HEK293 (cell line): ENCODE measurements at regions not wholly inside any gene's neighbourhood (a gene's known extent, or its start where the extent isn't known, plus 50 kb on each side); places are given as distances from the start of the nearest gene placed in this dataset.

Experiments used
- CTCF ChIA-PET: fragments of 350-600 bp; formaldehyde crosslinking; extraction: SDS; loops from one replicate; lab custom pipeline; 2021; ENCODE audit warnings: antibody characterized with exemption; lab: Yijun Ruan, JAX
- POLR2A ChIA-PET: fragments of 300-600 bp; formaldehyde crosslinking; extraction: SDS; loops from one replicate; lab custom pipeline; 2020; ENCODE audit warnings: antibody characterized with exemption, inconsistent platforms; lab: Yijun Ruan, JAX
- H3K27ac ChIP-seq: fragments of 200-500 bp; sonication (Bioruptor generic); 2 replicates; pipeline ENCODE4 v1.5.1; 2014; ENCODE audit warnings: low read depth, low read length, control low read depth, inconsistent platforms; ENCODE audit errors: extremely low read depth
- H3K36me3 ChIP-seq, 2 experiments: fragments of 200-500 bp in 1 of 2; sonication (Bioruptor generic) in 1 of 2; 1 replicate in 1 of 2; 2 replicates in 1 of 2; pipeline ENCODE4 v1.5.1; 2014 to 2017; ENCODE audit warnings: inconsistent platforms in 2 of 2, low read length in 2 of 2; ENCODE audit not compliant: control insufficient read depth in 2 of 2, insufficient read depth in 1 of 2
- H3K4me1 ChIP-seq: fragments of 200-500 bp; sonication (Bioruptor generic); 2 replicates; pipeline ENCODE4 v1.5.1; 2014; ENCODE audit warnings: mild to moderate bottlenecking, low read length, inconsistent platforms; ENCODE audit not compliant: control insufficient read depth, insufficient read depth
- H3K4me3 ChIP-seq: 2 replicates; pipeline ENCODE4 v1.5.1; 2011; ENCODE audit warnings: low read depth, mild to moderate bottlenecking, control low read depth, low read length, moderate library complexity
- H3K9me3 ChIP-seq: fragments of 200-500 bp; sonication (Bioruptor generic); 2 replicates; pipeline ENCODE4 v1.5.1; 2014; ENCODE audit warnings: low read depth, low read length, inconsistent platforms; ENCODE audit not compliant: control insufficient read depth, insufficient read depth
- BCL11B ChIP-seq: fragments of 450-650 bp; formaldehyde crosslinking; IDR thresholded peaks from 2 replicates; pipeline ENCODE4 v1.5.1; 2016; ENCODE audit warnings: low read depth, missing biosample characterization, missing genetic modification characterization
- EGR2 ChIP-seq: fragments of 450-650 bp; formaldehyde crosslinking; IDR thresholded peaks from 2 replicates; pipeline ENCODE4 v1.5.1; 2016; ENCODE audit warnings: low read depth, missing biosample characterization, missing genetic modification characterization
- GLIS1 ChIP-seq: fragments of 450-650 bp; formaldehyde crosslinking; IDR thresholded peaks from 2 replicates; pipeline ENCODE4 v1.5.1; 2016; ENCODE audit warnings: missing biosample characterization, missing genetic modification characterization
- GLIS2 ChIP-seq: fragments of 450-650 bp; formaldehyde crosslinking; IDR thresholded peaks from 2 replicates; pipeline ENCODE4 v1.5.1; 2016; ENCODE audit warnings: missing biosample characterization, missing genetic modification characterization
- SCRT1 ChIP-seq: fragments of 450-650 bp; formaldehyde crosslinking; IDR thresholded peaks from 2 replicates; pipeline ENCODE4 v1.5.1; 2016; ENCODE audit warnings: missing biosample characterization, missing genetic modification characterization, borderline replicate concordance
- SCRT2 ChIP-seq: fragments of 450-650 bp; formaldehyde crosslinking; IDR thresholded peaks from 2 replicates; pipeline ENCODE4 v1.5.1; 2016; ENCODE audit warnings: missing biosample characterization, missing genetic modification characterization
- SP2 ChIP-seq: fragments of 450-650 bp; formaldehyde crosslinking; IDR thresholded peaks from 2 replicates; pipeline ENCODE4 v1.5.1; 2016; ENCODE audit warnings: missing biosample characterization, missing genetic modification characterization
- SP3 ChIP-seq: fragments of 450-650 bp; formaldehyde crosslinking; IDR thresholded peaks from 2 replicates; pipeline ENCODE4 v1.5.1; 2016; ENCODE audit warnings: missing biosample characterization, missing genetic modification characterization
- ZBTB21 ChIP-seq: fragments of 450-650 bp; formaldehyde crosslinking; IDR thresholded peaks from 2 replicates; pipeline ENCODE4 v1.5.1; 2017; ENCODE audit warnings: missing biosample characterization, missing genetic modification characterization
- ZBTB44 ChIP-seq: fragments of 450-650 bp; IDR thresholded peaks from 2 replicates; pipeline ENCODE4 v1.5.1; 2018; ENCODE audit warnings: missing biosample characterization, mild to moderate bottlenecking, missing genetic modification characterization
- ZFP41 ChIP-seq: fragments of 450-650 bp; formaldehyde crosslinking; IDR thresholded peaks from 2 replicates; pipeline ENCODE4 v1.5.1; 2016; ENCODE audit warnings: missing biosample characterization, missing genetic modification characterization, borderline replicate concordance
- ZNF138 ChIP-seq: fragments of 450-650 bp; formaldehyde crosslinking; IDR thresholded peaks from 2 replicates; pipeline ENCODE4 v1.5.1; 2016; ENCODE audit warnings: missing biosample characterization, missing genetic modification characterization, borderline replicate concordance
- ZNF148 ChIP-seq: fragments of 450-650 bp; formaldehyde crosslinking; IDR thresholded peaks from 2 replicates; pipeline ENCODE4 v1.5.0; 2017; ENCODE audit warnings: missing biosample characterization, missing genetic modification characterization, borderline replicate concordance
- ZNF155 ChIP-seq: fragments of 450-650 bp; formaldehyde crosslinking; IDR thresholded peaks from 2 replicates; pipeline ENCODE4 v1.5.1; 2016; ENCODE audit warnings: missing biosample characterization, missing genetic modification characterization
- ZNF266 ChIP-seq: fragments of 450-650 bp; formaldehyde crosslinking; IDR thresholded peaks from 2 replicates; pipeline ENCODE4 v1.5.1; 2016; ENCODE audit warnings: missing biosample characterization, missing genetic modification characterization, low read depth
- ZNF292 ChIP-seq: fragments of 450-650 bp; formaldehyde crosslinking; IDR thresholded peaks from 2 replicates; pipeline ENCODE4 v1.5.1; 2016; ENCODE audit warnings: low read depth, missing biosample characterization, missing genetic modification characterization, borderline replicate concordance
- ZNF561 ChIP-seq: fragments of 450-650 bp; IDR thresholded peaks from 2 replicates; pipeline ENCODE4 v1.5.1; 2018; ENCODE audit warnings: missing biosample characterization, missing genetic modification characterization, borderline replicate concordance
- ZNF621 ChIP-seq: fragments of 450-650 bp; formaldehyde crosslinking; IDR thresholded peaks from 2 replicates; pipeline ENCODE4 v1.5.1; 2017; ENCODE audit warnings: missing biosample characterization, missing genetic modification characterization
- ZNF701 ChIP-seq: fragments of 450-650 bp; formaldehyde crosslinking; IDR thresholded peaks from 2 replicates; pipeline ENCODE4 v1.5.1; 2016; ENCODE audit warnings: missing biosample characterization, missing genetic modification characterization
- ZNF785 ChIP-seq: fragments of 450-650 bp; formaldehyde crosslinking; IDR thresholded peaks from 2 replicates; pipeline ENCODE4 v1.5.1; 2016; ENCODE audit warnings: missing biosample characterization, missing genetic modification characterization
- ZSCAN30 ChIP-seq: fragments of 450-650 bp; IDR thresholded peaks from 2 replicates; pipeline ENCODE4 v1.5.1; 2018; ENCODE audit warnings: missing biosample characterization, mild to moderate bottlenecking, missing genetic modification characterization, moderate library complexity
- TF ChIP-seq, protein P1 (sequence below): fragments of 450-650 bp; formaldehyde crosslinking; IDR thresholded peaks from 2 replicates; pipeline ENCODE4 v1.5.1; 2016; ENCODE audit warnings: missing biosample characterization, missing genetic modification characterization
- TF ChIP-seq, protein P2 (sequence below): fragments of 450-650 bp; formaldehyde crosslinking; IDR thresholded peaks from 2 replicates; pipeline ENCODE4 v1.5.1; 2016; ENCODE audit warnings: missing biosample characterization, missing genetic modification characterization
- TF ChIP-seq, protein P3 (sequence below): fragments of 450-650 bp; formaldehyde crosslinking; IDR thresholded peaks from 2 replicates; pipeline ENCODE4 v1.5.1; 2016; ENCODE audit warnings: missing biosample characterization, missing genetic modification characterization
- TF ChIP-seq, protein P4 (sequence below): fragments of 450-650 bp; formaldehyde crosslinking; IDR thresholded peaks from 2 replicates; pipeline ENCODE4 v1.5.1; 2017; ENCODE audit warnings: missing biosample characterization, missing genetic modification characterization

- ChIA-PET POLR2A (no interaction called here), CTCF (no interaction called here)
- Histone ChIP-seq H3K4me3 (no peak overlapping the region), H3K27ac (no peak overlapping the region), H3K4me1 (no peaks in the 10 kb centered on the region), H3K36me3 (no peaks in the 10 kb centered on the region), H3K9me3 (no peaks in the 10 kb centered on the region)
- TF ChIP-seq ZBTB21 (tag by site-specific recombination) (no peak), ZNF785 (tag by site-specific recombination) (no peak), ZNF561 (tag by site-specific recombination) (no peak), SP3 (no peak), ZNF701 (tag by site-specific recombination) (no peak), BCL11B (no peak), ZNF621 (no peak), GLIS1 (tag by site-specific recombination) (no peak), ZSCAN30 (tag by site-specific recombination) (no peak), SCRT2 (tag by site-specific recombination) (no peak), ZNF148 (tag by site-specific recombination) (no peak), ZFP41 (tag by site-specific recombination) (no peak), ZNF138 (tag by site-specific recombination) (no peak), ZBTB44 (no peak), SCRT1 (tag by site-specific recombination) (no peak)
- TF ChIP-seq, protein P1, sequence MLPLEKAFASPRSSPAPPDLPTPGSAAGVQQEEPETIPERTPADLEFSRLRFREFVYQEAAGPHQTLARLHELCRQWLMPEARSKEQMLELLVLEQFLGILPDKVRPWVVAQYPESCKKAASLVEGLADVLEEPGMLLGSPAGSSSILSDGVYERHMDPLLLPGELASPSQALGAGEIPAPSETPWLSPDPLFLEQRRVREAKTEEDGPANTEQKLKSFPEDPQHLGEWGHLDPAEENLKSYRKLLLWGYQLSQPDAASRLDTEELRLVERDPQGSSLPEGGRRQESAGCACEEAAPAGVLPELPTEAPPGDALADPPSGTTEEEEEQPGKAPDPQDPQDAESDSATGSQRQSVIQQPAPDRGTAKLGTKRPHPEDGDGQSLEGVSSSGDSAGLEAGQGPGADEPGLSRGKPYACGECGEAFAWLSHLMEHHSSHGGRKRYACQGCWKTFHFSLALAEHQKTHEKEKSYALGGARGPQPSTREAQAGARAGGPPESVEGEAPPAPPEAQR (tag by site-specific recombination): no peak
- TF ChIP-seq, protein P2, sequence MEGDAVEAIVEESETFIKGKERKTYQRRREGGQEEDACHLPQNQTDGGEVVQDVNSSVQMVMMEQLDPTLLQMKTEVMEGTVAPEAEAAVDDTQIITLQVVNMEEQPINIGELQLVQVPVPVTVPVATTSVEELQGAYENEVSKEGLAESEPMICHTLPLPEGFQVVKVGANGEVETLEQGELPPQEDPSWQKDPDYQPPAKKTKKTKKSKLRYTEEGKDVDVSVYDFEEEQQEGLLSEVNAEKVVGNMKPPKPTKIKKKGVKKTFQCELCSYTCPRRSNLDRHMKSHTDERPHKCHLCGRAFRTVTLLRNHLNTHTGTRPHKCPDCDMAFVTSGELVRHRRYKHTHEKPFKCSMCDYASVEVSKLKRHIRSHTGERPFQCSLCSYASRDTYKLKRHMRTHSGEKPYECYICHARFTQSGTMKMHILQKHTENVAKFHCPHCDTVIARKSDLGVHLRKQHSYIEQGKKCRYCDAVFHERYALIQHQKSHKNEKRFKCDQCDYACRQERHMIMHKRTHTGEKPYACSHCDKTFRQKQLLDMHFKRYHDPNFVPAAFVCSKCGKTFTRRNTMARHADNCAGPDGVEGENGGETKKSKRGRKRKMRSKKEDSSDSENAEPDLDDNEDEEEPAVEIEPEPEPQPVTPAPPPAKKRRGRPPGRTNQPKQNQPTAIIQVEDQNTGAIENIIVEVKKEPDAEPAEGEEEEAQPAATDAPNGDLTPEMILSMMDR: no peak
These were observed 838.0 kb upstream of the NR2F2 start for GRCh38 chr15:95492388-95493070.

GRCh38 chr15:95494971-95495541 is 835.4 kb upstream of the NR2F2 start:
- ChIA-PET CTCF (interaction anchor here (0.6 to 0.7 kb wide), 2 partner anchors 60 to 769 kb away, joined by 3 to 4 read pairs; no protein-coding TSS in a partner anchor), POLR2A (no interaction called here)
- no peaks in the 10 kb centered on the region for H3K4me1 ChIP-seq
- H3K9me3 ChIP-seq: no peaks in the 10 kb centered on the region
- no peak overlapping the region for H3K27ac ChIP-seq
- H3K4me3 ChIP-seq: no peak overlapping the region
- no peaks in the 10 kb centered on the region for H3K36me3 ChIP-seq
- TF ChIP-seq SP2 (tag by site-specific recombination) (no peak), ZNF292 (tag by site-specific recombination) (no peak), GLIS2 (tag by site-specific recombination) (no peak), ZNF266 (tag by site-specific recombination) (no peak), EGR2 (tag by site-specific recombination) (no peak), ZNF155 (tag by site-specific recombination) (no peak)
- TF ChIP-seq, protein P3, sequence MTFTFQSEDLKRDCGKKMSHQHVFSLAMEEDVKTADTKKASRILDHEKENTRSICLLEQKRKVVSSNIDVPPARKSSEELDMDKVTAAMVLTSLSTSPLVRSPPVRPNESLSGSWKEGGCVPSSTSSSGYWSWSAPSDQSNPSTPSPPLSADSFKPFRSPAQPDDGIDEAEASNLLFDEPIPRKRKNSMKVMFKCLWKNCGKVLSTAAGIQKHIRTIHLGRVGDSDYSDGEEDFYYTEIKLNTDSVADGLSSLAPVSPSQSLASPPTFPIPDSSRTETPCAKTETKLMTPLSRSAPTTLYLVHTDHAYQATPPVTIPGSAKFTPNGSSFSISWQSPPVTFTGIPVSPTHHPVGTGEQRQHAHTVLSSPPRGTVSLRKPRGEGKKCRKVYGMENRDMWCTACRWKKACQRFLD (tag by site-specific recombination): no peak
- TF ChIP-seq, protein P4, sequence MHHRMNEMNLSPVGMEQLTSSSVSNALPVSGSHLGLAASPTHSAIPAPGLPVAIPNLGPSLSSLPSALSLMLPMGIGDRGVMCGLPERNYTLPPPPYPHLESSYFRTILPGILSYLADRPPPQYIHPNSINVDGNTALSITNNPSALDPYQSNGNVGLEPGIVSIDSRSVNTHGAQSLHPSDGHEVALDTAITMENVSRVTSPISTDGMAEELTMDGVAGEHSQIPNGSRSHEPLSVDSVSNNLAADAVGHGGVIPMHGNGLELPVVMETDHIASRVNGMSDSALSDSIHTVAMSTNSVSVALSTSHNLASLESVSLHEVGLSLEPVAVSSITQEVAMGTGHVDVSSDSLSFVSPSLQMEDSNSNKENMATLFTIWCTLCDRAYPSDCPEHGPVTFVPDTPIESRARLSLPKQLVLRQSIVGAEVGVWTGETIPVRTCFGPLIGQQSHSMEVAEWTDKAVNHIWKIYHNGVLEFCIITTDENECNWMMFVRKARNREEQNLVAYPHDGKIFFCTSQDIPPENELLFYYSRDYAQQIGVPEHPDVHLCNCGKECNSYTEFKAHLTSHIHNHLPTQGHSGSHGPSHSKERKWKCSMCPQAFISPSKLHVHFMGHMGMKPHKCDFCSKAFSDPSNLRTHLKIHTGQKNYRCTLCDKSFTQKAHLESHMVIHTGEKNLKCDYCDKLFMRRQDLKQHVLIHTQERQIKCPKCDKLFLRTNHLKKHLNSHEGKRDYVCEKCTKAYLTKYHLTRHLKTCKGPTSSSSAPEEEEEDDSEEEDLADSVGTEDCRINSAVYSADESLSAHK: no peak
